Heart right ventricle (tissue), 16 donors: ENCODE measurements at regions not wholly inside any gene's neighbourhood (a gene's known extent, or its start where the extent isn't known, plus 50 kb on each side); places are given as distances from the start of the nearest gene placed in this dataset.

ENCODE experiments used
- ATAC-seq, 8 donors: fragments of 200-7000 bp; cut with Tn5 transposase; one replicate each; pipeline ENCODE4 v1.9.1; 2020; ENCODE audit warnings: mild to moderate bottlenecking in 8 of 8, moderate library complexity in 8 of 8, moderate number of reproducible peaks in 1 of 8
- DNase-seq, 2 donors: peaks; one replicate each; pipeline ENCODE4 v3.0.0-alpha.2; 2020
- H3K27ac ChIP-seq, 10 donors: fragments of 200-600 bp; sonication (generic) in 2 of 10; one replicate each; pipeline versions ENCODE4 v1.5.0 to v1.8.0; 2020 to 2022; ENCODE audit warnings: mild to moderate bottlenecking in 3 of 10
- H3K27me3 ChIP-seq, 7 donors: fragments of 200-600 bp; one replicate each; pipeline ENCODE4 v1.8.0; 2021 to 2022; ENCODE audit warnings: mild to moderate bottlenecking in 2 of 7
- H3K36me3 ChIP-seq, 9 donors: fragments of 200-600 bp; sonication (generic) in 1 of 9; one replicate each; pipeline versions ENCODE4 v1.5.0 to v1.8.0; 2020 to 2022; ENCODE audit warnings: mild to moderate bottlenecking in 2 of 9
- H3K4me1 ChIP-seq, 9 donors: fragments of 200-600 bp; sonication (generic) in 1 of 9; one replicate each; pipeline versions ENCODE4 v1.5.0 to v1.8.0; 2020 to 2022; ENCODE audit warnings: mild to moderate bottlenecking in 4 of 9
- H3K4me3 ChIP-seq, 10 donors: fragments of 200-600 bp; sonication (generic) in 2 of 10; one replicate each; pipeline versions ENCODE4 v1.5.0 to v1.8.0; 2020 to 2022; ENCODE audit warnings: mild to moderate bottlenecking in 7 of 10, moderate library complexity in 2 of 10
- H3K9me3 ChIP-seq, 11 donors: fragments of 200-600 bp in 10 of 11; sonication (generic) in 2 of 11; one replicate each; pipeline versions ENCODE4 v1.5.0 to v1.8.0; 2013 to 2022; ENCODE audit warnings: mild to moderate bottlenecking in 2 of 11, control low read depth in 1 of 11, moderate library complexity in 1 of 11
- WGBS, 2 donors: extraction: QIAGEN DNeasy Blood & Tissue Kit; methylation state at CpG; one replicate each; pipeline ENCODE4 v1.1.7; 2013; ENCODE audit warnings: inconsistent platforms in 1 of 2; 5-methylcytosine and 5-hydroxymethylcytosine counted together
- intact Hi-C, 10 donors: fragments of 100-400 bp; cut with DNase I; formaldehyde crosslinking; loops; one replicate each; pipeline versions ENCODE4 v1.11.1 to v1.14.2; 2022
- TF ChIP-seq, protein P1 (sequence below), 9 donors: fragments of 200-600 bp; sonication (generic) in 2 of 9; IDR thresholded peaks; one replicate each; pipeline versions ENCODE4 v1.5.0 to v1.8.0; 2021 to 2022; ENCODE audit warnings: antibody characterized with exemption in 9 of 9, mild to moderate bottlenecking in 5 of 9, moderate library complexity in 1 of 9
- donor health status: Arrhythmogenic right ventricular cardiomyopathy.
- donor health status: ischemic (EF 13 %, LVEDD 7.1; RV severe dilation, severe dysfunction).
- donor health status: healthy with polysubstance abuse.
- donor health status: DM: no; HTN: yes; CAD: no.
- donor health status: DM: no; HTN: no; CAD: no.
- donor health status: ischemic (EF 25% LVEDD 6.9; RV normal size, moderate dysfunction).
- donor health status: ischemic (EF 25% LVEDD 5.7; RV mildly dilated, moderate dysfunction).
- donor health status: healthy.
- donor health status: DM: yes; HTN: yes; CAD: no.
- donor health status: Ischemic cardiomyopathy.
- donor health status: ischemic (EF 35%, LVEDD 5.7; RV mildly dilated, moderate dysfunction).
- donor health status: nonischemic (EF 11% LVEDD 7.7; RV severe dilation, severe dysfunction).
- donor health status: DM: yes; HTN: yes; CAD: no.
- donor health status: PGD.
- donor health status: ischemic (EF 29% LVEDD 5.4; RV normal size, mild dysfunction).
- donor health status: nonischemic (EF 23%, LVEDD 6.1; RV moderate dilation, normal function).

DNA sequence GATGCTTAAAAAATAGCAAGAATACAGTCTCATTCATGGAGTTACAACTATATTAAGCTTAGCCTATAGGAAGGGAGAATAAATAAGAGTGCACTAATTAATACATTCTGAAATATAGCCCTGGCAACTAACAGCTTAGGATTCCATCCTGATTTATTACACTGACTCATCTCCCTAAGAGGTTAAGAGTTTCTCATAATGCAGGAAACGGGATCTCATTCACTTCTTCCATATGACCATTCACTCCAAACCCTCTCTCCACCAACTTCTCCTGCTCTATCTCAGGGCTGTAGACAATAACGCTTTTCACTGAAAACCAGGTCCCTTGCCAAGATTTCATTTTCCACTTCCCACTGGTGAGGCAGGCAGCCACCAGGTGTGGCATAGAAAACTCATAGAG is 168.5 kb upstream of the PLD5 start:
- intact Hi-C loops, result no loop called here
- H3K27ac ChIP-seq, result no peak overlapping the region
- DNase-seq (no peak), ATAC-seq (no peak)
- no peaks in the 10 kb centered on the region for H3K27me3 ChIP-seq
- TF ChIP-seq, protein P1, sequence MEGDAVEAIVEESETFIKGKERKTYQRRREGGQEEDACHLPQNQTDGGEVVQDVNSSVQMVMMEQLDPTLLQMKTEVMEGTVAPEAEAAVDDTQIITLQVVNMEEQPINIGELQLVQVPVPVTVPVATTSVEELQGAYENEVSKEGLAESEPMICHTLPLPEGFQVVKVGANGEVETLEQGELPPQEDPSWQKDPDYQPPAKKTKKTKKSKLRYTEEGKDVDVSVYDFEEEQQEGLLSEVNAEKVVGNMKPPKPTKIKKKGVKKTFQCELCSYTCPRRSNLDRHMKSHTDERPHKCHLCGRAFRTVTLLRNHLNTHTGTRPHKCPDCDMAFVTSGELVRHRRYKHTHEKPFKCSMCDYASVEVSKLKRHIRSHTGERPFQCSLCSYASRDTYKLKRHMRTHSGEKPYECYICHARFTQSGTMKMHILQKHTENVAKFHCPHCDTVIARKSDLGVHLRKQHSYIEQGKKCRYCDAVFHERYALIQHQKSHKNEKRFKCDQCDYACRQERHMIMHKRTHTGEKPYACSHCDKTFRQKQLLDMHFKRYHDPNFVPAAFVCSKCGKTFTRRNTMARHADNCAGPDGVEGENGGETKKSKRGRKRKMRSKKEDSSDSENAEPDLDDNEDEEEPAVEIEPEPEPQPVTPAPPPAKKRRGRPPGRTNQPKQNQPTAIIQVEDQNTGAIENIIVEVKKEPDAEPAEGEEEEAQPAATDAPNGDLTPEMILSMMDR (IDR thresholded peaks at IDR 0.05), result no peak
- H3K36me3 ChIP-seq, result no peaks in the 10 kb centered on the region
- H3K4me3 ChIP-seq, result no peak overlapping the region
- H3K9me3 ChIP-seq, result peaks cover 0 to 4% (median 0%) of the 10 kb centered on the region in 11 donors
- 45 to 61% methylated on average over 2 of the region's 2 CpGs for WGBS, 2 donors
- no peaks in the 10 kb centered on the region for H3K4me1 ChIP-seq

DNA sequence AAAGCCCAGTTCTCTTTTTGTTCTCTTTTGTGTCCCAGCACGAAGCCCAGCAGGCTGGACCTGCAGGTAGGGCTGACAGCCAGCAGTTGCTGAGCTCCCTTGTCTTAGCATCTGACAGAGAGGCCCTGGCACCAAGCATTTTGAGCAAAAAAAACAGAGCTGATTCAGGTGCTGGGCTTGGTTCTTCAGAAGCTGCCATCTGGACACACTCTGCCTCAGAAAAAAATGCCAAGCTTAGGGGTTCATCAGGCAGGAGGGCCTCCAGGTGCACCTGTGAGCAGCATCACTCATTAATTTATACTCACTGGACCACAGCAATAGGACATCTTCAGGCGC is 167.1 kb upstream of the PLD5 start:
- Histone ChIP-seq H3K4me3 (no peak overlapping the region), H3K4me1 (no peaks in the 10 kb centered on the region), H3K27me3 (no peaks in the 10 kb centered on the region), H3K36me3 (no peaks in the 10 kb centered on the region), H3K9me3 (peaks cover 0 to 4% (median 0%) of the 10 kb centered on the region in 11 donors), H3K27ac (no peak overlapping the region)
- intact Hi-C loops, result no loop called here
- DNase-seq (no peak), ATAC-seq (no peak)
- 54 to 58% methylated on average over 2 of the region's 2 CpGs for WGBS, 2 donors
- TF ChIP-seq, protein P1 (IDR thresholded peaks at IDR 0.05), result no peak

DNA sequence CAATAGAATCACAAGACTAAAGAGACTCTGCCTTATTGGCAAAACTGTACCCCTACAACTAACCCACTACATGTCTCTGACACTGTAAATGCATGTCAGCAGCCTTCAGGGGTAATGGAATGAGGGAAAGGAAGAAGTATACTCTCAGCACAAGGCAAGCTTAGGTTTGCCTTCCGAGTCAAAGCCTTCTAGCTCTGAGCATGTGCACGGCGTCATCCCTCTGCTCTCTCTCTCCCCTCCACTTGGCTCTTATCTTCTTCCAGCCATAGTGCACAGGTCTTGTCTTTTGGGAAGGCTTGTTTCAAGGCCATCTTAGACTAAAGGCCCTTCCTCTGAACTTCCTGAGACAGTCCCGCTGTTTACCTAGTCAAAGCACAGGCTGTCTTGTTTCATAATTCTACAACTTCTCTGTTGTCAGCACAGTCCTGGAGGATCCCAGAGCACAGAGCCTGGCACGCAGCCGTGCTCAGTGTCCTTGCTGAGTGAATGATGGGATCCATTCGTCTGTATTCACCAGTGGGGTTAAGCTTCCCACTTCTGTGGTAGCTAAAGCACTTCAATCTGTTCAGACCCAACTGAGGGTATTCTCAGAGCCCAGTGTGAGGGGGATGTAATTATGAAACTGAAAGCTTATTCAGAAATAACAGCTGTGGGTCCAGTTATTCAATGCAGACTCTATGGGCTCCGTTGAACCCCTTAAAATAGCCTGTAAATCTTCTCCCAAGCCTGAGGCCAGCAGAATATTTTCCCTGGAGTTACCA is 166.5 kb upstream of the PLD5 start:
- TF ChIP-seq, protein P1 (IDR thresholded peaks at IDR 0.05), result no peak
- Histone ChIP-seq H3K36me3 (no peaks in the 10 kb centered on the region), H3K4me1 (no peaks in the 10 kb centered on the region), H3K27me3 (no peaks in the 10 kb centered on the region), H3K27ac (no peak overlapping the region), H3K9me3 (peaks cover 0 to 4% (median 0%) of the 10 kb centered on the region in 11 donors), H3K4me3 (no peak overlapping the region)
- 58 to 64% methylated on average over 8 of the region's 8 CpGs for WGBS, 2 donors
- ATAC-seq (peak in 1 of 8 donors; percentile 31), DNase-seq (no peak)
- intact Hi-C loops, result no loop called here

DNA sequence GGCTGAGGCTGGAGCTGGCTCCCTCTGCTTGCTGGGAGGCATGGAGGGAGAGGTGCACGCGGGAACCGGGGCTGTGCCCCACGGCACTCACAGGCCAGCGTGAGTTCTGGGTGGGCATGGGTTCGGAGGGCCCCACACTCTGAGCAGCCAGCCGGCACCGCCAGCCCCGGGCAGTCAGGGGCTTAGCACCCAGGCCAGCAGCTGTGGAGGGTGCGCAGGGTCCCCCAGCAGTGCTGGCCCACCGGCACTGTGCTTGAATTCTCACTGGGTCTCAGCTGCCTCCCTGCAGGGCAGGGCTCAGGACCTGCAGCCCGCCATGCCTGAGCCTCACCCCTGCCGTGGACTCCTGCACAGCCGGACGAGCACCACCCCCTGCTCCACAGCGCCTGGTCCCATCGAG is 164.9 kb upstream of the PLD5 start:
- Histone ChIP-seq H3K4me3 (no peak overlapping the region), H3K27ac (no peak overlapping the region), H3K27me3 (no peaks in the 10 kb centered on the region), H3K4me1 (no peaks in the 10 kb centered on the region), H3K9me3 (peaks cover 0 to 4% (median 0%) of the 10 kb centered on the region in 11 donors), H3K36me3 (no peaks in the 10 kb centered on the region)
- 83% methylated on average over 16 to 17 of the region's 17 CpGs for WGBS, 2 donors
- intact Hi-C loops, result no loop called here
- ATAC-seq, result no peak
- TF ChIP-seq, protein P1 (IDR thresholded peaks at IDR 0.05), result no peak
- DNase-seq, result no peak
